ENCODE measurements at regions not wholly inside any gene's neighbourhood (a gene's known extent, or its start where the extent isn't known, plus 50 kb on each side); places are given as distances from the start of the nearest gene placed in this dataset.
A peak's percentile ranks its signal among the peaks of the same experiment; 100 is the strongest.

DNA sequence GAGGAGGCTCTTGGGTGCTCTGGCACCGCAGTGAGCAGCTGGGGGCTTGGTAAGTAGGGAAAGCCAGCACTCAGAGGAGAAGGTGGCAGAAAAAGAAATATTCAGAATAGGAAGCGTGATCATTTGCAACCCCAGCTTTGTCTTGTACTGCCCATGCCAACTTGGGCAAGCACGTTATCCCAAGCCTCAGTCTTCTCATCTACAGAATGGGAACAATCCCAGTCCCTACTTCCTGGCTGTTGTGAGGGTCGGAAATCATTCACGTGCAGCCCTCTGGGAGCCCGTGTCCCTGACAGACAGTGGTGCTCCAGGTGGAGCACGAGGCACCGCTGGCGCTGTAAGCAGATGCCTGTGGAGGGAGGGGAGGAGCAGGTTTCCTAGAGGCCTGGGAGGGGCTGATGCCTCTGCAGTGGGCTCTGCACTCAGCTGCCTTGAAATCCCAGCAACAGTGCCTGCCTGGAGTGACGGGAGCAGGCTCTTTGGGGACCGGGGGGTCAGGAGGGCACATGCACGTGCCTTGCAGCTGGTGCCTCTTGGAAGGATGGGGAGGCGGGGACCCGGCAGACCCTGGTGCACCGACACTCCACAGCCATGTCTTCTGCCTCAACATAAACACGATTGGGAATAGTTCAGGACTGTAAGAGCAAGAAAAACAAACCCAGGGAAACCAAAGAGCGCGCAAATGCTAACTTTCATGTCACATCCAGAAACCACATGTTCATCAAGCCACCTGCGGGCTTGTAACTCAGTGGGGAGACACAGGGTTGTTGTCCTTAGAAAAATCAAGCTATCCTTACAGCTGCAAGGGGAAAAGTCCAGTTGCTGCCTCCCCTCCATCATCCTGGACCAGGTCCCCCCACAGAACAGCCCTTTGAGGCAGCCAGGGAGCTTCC, 86.5 kb upstream of the DIO3 start:
- Histone ChIP-seq H3K27me3 (ENCODE audit: control insufficient read depth in 1 of 2, insufficient read depth in 1 of 2, low read length in 2 of 2) (peaks cover 21% of the 10 kb centered on the region in 2 experiments), H3K9me3 (ENCODE audit: control insufficient read depth, low read length) (no peaks in the 10 kb centered on the region), H2BK120ac (ENCODE audit: low read depth, low read length) (no peak overlapping the region), H2BK15ac (ENCODE audit: low read depth, poor library complexity, severe bottlenecking) (no peak overlapping the region), H3K79me1 (replicated peaks; ENCODE audit: low read length, poor library complexity, severe bottlenecking) (no peaks in the 10 kb centered on the region), H3K4me1 (ENCODE audit: control insufficient read depth, insufficient read depth, low read depth, low read length) (no peaks in the 10 kb centered on the region), H3K4me2 (ENCODE audit: low read length, poor library complexity, severe bottlenecking) (no peak overlapping the region), H3K27ac (ENCODE audit: low read length, poor library complexity, severe bottlenecking) (no peak overlapping the region), H4K8ac (ENCODE audit: low read length) (no peak overlapping the region), H3K14ac (ENCODE audit: low read length in 2 of 2) (no peak overlapping the region), H4K91ac (ENCODE audit: low read length) (no peak overlapping the region), H2AFZ (ENCODE audit: low read depth, low read length) (no peak overlapping the region), H3K23ac (ENCODE audit: low read length in 2 of 2) (no peak overlapping the region), H2BK5ac (ENCODE audit: low read depth, low read length, poor library complexity, severe bottlenecking) (no peak overlapping the region), H2AK5ac (ENCODE audit: low read length, severe bottlenecking) (no peak overlapping the region), H3K36me3 (ENCODE audit: control insufficient read depth in 1 of 2, insufficient read depth in 2 of 2, low read depth in 1 of 2, low read length in 2 of 2) (no peaks in the 10 kb centered on the region), H3K4ac (ENCODE audit: low read depth in 1 of 2, low read length in 2 of 2) (no peak overlapping the region), H3K9ac (ENCODE audit: low read length) (peak overlapping the region; percentile 27), H2BK12ac (ENCODE audit: low read length in 2 of 2) (no peak overlapping the region), H3K18ac (ENCODE audit: low read depth in 1 of 2, low read length in 2 of 2) (no peak overlapping the region), H3K4me3 (ENCODE audit: insufficient read depth in 1 of 2, low read depth in 1 of 2, low read length in 2 of 2) (peak overlapping the region in 1 of 2 experiments; percentile 35)
- 76% methylated on average over 16 of the region's 19 CpGs for WGBS
- no peak for DNase-seq

DNA sequence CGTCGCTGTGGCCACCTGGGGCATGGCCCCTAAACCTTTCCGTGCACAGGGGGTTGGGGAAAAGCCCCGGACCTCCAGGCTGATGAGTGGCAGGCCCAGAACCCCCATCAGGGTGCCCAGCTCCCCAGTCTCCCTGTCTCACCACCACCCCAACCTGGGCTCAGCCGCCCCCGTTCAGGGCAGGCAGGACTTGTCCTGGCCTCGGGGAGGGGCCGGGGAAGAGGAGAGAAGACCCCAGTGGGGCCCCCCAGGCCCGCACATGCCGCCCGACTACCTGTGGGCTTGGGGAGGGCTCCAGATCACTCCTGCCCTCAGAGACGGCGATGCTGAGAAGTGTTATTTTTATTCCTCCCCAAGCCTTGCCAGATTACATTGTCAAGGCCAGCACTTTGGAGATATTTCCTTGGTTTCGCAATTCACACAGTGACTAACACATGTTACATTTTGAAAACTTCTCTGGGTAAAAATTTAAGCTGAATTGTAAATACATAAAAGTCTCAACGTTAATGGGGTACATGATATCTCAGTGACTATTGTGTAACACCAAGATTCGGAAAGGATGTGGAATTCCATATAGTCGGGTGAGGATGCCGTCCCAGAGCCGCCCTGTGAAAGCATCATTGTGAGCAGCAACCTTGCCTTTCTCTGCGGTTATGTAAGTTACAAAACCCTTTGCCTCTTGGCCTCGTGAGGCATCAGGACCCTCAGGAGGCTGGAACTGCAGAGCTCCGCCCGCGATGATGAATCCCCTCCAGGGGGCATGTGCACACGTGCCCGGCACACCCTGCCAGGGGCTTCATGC, 85.6 kb upstream of the DIO3 start:
- Histone ChIP-seq H2BK15ac (ENCODE audit: low read depth, poor library complexity, severe bottlenecking) (no peak overlapping the region), H3K23ac (ENCODE audit: low read length in 2 of 2) (no peak overlapping the region), H3K9ac (ENCODE audit: low read length) (peak overlapping the region; percentile 27), H4K8ac (ENCODE audit: low read length) (no peak overlapping the region), H3K4ac (ENCODE audit: low read depth in 1 of 2, low read length in 2 of 2) (no peak overlapping the region), H3K79me1 (replicated peaks; ENCODE audit: low read length, poor library complexity, severe bottlenecking) (no peaks in the 10 kb centered on the region), H3K4me1 (ENCODE audit: control insufficient read depth, insufficient read depth, low read depth, low read length) (no peaks in the 10 kb centered on the region), H3K27me3 (ENCODE audit: control insufficient read depth in 1 of 2, insufficient read depth in 1 of 2, low read length in 2 of 2) (peaks cover 21% of the 10 kb centered on the region in 2 experiments), H2AFZ (ENCODE audit: low read depth, low read length) (no peak overlapping the region), H3K4me3 (ENCODE audit: insufficient read depth in 1 of 2, low read depth in 1 of 2, low read length in 2 of 2) (peak overlapping the region in 1 of 2 experiments; percentile 35), H2BK5ac (ENCODE audit: low read depth, low read length, poor library complexity, severe bottlenecking) (no peak overlapping the region), H3K9me3 (ENCODE audit: control insufficient read depth, low read length) (no peaks in the 10 kb centered on the region), H2BK12ac (ENCODE audit: low read length in 2 of 2) (no peak overlapping the region), H4K91ac (ENCODE audit: low read length) (no peak overlapping the region), H3K27ac (ENCODE audit: low read length, poor library complexity, severe bottlenecking) (no peak overlapping the region), H2BK120ac (ENCODE audit: low read depth, low read length) (no peak overlapping the region), H2AK5ac (ENCODE audit: low read length, severe bottlenecking) (no peak overlapping the region), H3K4me2 (ENCODE audit: low read length, poor library complexity, severe bottlenecking) (no peak overlapping the region), H3K36me3 (ENCODE audit: control insufficient read depth in 1 of 2, insufficient read depth in 2 of 2, low read depth in 1 of 2, low read length in 2 of 2) (no peaks in the 10 kb centered on the region), H3K14ac (ENCODE audit: low read length in 2 of 2) (no peak overlapping the region), H3K18ac (ENCODE audit: low read depth in 1 of 2, low read length in 2 of 2) (no peak overlapping the region)
- DNase-seq = no peak
- 84% methylated on average over 25 of the region's 26 CpGs for WGBS

DNA sequence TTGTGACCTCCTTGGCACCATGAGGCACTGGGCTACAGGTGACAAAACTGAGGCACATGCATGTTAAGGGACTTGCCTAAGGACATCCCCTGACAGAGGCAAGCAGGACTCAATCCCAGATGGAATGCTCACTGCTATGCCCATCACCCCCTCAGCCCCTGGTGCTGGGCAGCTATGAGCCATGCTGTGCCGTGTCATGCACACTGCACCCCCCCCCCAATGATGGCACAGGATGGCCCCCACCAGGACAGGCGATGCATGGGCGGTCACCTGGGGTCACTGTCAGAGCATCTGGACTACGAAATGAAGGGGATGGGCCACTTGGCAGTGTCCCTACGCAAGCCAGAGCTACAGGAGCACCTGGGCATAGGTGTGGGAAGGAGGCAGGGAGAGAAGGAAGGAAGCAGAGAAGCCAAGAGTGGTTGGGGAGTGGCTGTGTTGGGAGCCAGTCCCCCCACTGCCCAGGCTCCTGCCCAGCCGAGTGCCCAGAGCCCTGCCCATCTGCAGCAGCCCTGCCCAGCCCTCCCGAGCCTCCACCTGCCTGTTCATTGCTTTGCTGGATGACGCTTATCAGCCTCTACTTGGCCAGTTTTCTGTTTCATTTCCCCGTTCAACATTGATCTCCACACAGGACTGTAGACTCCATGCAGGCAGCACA, 84.9 kb upstream of the DIO3 start:
- no peaks in the 10 kb centered on the region for H3K9me3 ChIP-seq (ENCODE audit: control insufficient read depth, low read length)
- H2AFZ ChIP-seq (ENCODE audit: low read depth, low read length) = no peak overlapping the region
- H4K8ac ChIP-seq (ENCODE audit: low read length) = no peak overlapping the region
- H3K4ac ChIP-seq (ENCODE audit: low read depth in 1 of 2, low read length in 2 of 2) = no peak overlapping the region
- 82% methylated on average over 9 of the region's 9 CpGs for whole genome bisulfite sequencing
- no peak overlapping the region for H3K23ac ChIP-seq (ENCODE audit: low read length in 2 of 2)
- no peak for DNase-seq
- no peak overlapping the region for H3K18ac ChIP-seq (ENCODE audit: low read depth in 1 of 2, low read length in 2 of 2)
- H3K79me1 ChIP-seq (replicated peaks; ENCODE audit: low read length, poor library complexity, severe bottlenecking) = no peaks in the 10 kb centered on the region
- no peak overlapping the region for H4K91ac ChIP-seq (ENCODE audit: low read length)
- H3K14ac ChIP-seq (ENCODE audit: low read length in 2 of 2) = no peak overlapping the region
- no peak overlapping the region for H3K9ac ChIP-seq (ENCODE audit: low read length)
- no peak overlapping the region for H3K4me2 ChIP-seq (ENCODE audit: low read length, poor library complexity, severe bottlenecking)
- no peak overlapping the region for H2BK12ac ChIP-seq (ENCODE audit: low read length in 2 of 2)
- H3K4me3 ChIP-seq (ENCODE audit: insufficient read depth in 1 of 2, low read depth in 1 of 2, low read length in 2 of 2) = peak overlapping the region in 1 of 2 experiments; percentile 17
- H2BK120ac ChIP-seq (ENCODE audit: low read depth, low read length) = no peak overlapping the region
- H3K27ac ChIP-seq (ENCODE audit: low read length, poor library complexity, severe bottlenecking) = no peak overlapping the region
- no peak overlapping the region for H2BK15ac ChIP-seq (ENCODE audit: low read depth, poor library complexity, severe bottlenecking)
- H2AK5ac ChIP-seq (ENCODE audit: low read length, severe bottlenecking) = no peak overlapping the region
- no peak overlapping the region for H2BK5ac ChIP-seq (ENCODE audit: low read depth, low read length, poor library complexity, severe bottlenecking)
- H3K4me1 ChIP-seq (ENCODE audit: control insufficient read depth, insufficient read depth, low read depth, low read length) = no peaks in the 10 kb centered on the region
- H3K27me3 ChIP-seq (ENCODE audit: control insufficient read depth in 1 of 2, insufficient read depth in 1 of 2, low read length in 2 of 2) = peaks cover 20 to 21% of the 10 kb centered on the region in 2 experiments
- H3K36me3 ChIP-seq (ENCODE audit: control insufficient read depth in 1 of 2, insufficient read depth in 2 of 2, low read depth in 1 of 2, low read length in 2 of 2) = no peaks in the 10 kb centered on the region
